ENCODE measurements at regions not wholly inside any gene's neighbourhood (a gene's known extent, or its start where the extent isn't known, plus 50 kb on each side); places are given as distances from the start of the nearest gene placed in this dataset.

DNA sequence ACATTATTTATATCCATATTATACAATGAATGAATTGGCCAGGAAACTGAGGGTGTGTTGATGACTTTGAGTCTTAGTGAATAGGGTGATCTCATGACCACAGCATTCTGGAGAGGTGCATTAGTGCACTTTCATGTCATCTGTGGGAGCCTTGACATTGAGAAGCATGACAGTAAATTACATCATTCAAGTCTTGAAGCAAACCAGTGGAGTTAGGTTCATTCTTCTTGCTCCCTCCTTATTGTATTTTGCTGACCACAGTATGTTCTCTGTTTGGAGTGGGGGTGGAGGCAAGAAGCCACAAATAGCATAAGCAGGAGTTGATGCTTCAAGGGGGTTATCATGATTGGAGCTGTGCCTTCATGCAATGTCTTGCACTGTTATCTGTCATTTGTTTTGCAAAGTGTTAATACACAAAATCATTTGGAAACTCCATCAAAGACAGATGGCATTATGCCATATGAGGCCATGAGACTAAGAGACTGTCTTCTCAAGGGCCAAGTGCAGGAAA lies 680.2 kb downstream of the NYAP2 start:
- DNase-seq (ENCODE audit: low read depth): no peak

DNA sequence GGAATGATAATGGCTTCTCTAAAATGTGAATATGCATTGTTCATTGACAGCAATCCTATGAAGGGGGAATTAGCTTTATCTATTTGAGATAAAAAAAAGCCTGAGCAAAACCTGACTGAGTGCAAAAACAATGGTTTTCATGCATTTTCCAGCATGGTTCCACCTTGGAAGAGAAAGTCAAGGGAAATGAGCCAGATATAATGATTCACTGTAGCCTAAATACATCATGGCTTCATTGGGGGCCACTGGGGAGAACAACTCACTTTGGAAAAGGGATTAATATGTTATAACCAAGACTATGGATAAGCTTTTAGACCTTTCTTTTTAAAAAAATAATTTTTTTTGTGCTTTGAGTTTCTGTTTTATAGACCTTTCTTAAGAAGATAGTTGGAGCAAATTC lies 679.7 kb downstream of the NYAP2 start:
- no peak for DNase-seq (ENCODE audit: low read depth)

DNA sequence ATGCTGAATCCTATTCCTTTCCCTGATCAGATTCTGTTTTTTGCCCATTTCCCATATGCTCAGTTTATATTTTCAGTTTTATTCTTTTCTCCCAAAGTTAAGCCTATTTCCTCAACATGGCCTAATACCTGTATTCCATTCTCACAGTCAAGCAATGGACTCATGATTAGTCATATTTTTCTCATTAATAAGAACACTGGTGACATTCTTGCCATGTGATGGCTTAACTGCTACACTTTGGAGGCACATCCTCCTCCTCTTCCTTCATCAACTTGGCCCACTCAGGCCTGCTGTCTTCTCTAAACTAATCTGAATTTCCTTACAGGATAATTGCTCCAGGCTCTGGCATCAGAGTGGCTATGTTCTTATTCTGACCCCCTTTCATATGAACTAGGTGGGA lies 679.2 kb downstream of the NYAP2 start:
- DNase-seq (ENCODE audit: low read depth): no peak

DNA sequence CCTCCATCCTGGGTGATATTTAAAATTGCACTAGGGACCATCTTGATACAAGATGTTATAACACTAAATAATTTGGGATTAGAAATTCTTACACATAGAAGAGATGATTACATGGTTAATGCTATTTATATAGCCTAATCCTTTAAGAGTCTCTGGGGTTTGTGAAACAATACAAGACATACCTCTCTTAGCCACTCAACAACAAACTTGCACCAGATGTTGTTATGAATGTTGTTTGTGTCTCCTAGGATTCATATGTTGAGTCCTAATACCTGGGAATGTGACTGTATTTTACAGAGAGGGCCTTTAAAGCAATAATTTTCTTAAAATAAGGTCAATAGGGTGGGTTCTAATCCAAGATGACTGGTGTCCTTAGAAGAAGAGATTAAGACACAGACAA lies 678.3 kb downstream of the NYAP2 start:
- no peak for DNase-seq (ENCODE audit: low read depth)

DNA sequence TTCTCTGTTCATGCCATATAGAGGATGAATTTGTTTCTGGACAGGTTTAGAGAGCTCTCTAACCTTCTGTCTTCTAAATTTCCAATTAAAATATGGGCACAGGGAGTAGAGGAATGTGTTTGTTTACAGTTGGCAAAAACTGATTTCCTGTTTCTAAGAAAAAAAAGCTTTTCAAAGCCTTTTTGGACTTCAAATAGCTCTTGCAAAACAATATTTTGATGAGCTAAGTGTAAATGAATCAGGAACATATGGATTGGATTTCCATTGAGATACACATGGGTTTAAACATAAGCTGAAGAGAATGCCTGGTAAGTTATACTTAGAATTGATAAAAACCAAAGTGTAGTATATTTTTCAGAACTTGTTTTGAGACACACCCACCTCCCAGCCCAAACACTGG lies 677.5 kb downstream of the NYAP2 start:
- DNase-seq (ENCODE audit: low read depth): no peak

DNA sequence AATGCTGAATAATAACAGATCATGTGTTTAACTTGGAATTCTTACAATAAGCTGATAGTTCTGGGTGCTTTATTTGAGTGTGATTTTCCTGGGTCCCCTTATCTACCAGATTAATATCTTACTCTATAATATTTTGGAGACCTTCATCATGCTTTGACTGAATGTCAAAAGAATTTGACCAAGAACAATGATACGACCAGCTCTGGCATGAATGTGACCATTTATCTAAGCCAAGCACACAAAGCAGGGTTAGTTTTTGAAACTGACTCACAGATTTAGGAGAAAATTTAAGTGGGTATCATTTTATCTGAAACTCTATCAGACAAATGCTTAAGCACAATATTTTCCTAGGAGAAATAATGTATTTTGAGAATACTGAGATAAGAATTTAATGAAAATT lies 677.0 kb downstream of the NYAP2 start:
- DNase-seq (ENCODE audit: low read depth): no peak

DNA sequence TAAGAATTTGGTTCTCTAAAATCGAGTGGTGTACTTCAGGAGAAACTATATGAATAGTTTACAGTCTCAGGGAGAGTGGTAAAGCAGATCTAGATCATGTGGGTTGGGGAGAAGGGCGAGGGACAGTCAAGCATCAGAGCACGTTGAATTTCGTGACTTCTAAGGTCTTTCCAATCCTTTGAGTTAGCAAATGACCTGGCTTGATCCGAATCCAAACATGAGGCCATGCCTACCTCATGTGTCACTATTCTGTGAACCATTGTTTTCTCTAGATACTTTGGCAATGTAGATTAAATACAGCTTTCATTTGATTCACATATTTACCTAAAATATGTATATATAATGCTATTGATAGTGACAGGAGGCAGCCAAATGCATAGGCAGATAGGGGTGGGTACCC lies 674.9 kb downstream of the NYAP2 start:
- no peak for DNase-seq (ENCODE audit: low read depth)

DNA sequence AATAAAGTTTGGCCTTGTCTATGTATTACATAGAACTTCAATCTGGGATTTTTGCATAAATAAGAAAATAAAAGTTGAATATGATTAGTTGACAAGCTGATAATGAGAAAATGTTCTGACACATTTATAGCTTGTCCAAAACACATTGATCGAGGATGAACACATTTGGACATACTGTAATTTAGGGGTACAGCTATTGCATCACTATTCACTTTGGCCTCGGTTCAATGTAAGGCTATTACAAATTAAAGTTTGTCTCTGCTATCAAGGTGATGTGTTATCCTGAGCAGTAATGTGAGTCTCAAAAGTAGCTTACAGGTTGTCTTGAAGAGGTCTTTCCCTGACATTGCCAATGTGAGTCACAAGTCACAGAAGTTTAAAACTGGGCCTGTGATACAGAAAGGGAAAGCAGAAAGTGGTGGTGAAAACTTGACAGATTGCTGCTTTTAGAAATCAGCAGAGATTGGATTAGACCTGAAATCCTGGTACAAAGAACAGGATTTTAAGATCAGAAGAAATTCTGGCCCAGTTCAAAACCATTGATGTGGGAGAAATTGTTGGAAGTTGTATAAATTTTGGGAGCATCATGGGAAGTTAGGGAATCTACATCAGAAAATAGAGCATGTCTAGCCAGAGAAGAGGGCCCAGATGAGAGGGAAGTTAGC lies 674.1 kb downstream of the NYAP2 start:
- no peak for DNase-seq (ENCODE audit: low read depth)

DNA sequence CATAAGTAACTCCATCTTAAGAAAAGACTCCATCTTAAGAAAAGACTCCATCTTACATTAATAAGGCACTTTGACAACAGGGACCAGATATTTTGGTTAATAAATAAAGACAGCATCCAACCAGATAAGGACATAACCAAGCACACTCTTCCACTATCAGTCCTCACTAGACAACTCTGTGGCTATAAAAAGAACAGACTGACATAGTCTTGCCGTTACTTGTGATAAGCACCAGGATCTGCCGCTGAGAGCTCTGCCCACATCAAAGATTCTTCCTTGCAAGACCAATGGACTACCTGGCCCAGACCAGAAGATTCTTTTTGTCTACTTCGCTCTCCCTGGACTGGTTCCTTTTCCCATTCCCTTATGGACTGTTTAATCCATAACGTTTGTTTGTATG lies 667.4 kb downstream of the NYAP2 start:
- no peak for DNase-seq (ENCODE audit: low read depth)

DNA sequence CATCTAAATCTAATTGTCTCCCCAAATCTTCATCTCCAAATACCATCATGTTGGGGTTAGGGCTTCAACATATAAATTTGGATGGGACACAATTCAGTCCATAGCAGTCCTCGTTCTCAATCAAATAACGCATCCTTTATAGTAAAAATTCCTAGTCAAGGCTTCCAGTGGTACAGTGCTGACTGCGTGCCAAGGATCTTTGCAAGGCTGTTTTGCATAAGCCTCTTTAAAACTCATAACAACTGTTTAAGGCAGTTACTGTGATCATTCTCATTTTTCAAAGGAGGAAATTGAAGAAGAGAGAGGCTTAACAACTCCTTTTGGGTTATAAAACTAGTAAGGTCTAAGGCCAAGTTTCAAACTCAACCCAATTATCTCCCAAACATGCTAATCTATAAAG lies 666.9 kb downstream of the NYAP2 start:
- no peak for DNase-seq (ENCODE audit: low read depth)

DNA sequence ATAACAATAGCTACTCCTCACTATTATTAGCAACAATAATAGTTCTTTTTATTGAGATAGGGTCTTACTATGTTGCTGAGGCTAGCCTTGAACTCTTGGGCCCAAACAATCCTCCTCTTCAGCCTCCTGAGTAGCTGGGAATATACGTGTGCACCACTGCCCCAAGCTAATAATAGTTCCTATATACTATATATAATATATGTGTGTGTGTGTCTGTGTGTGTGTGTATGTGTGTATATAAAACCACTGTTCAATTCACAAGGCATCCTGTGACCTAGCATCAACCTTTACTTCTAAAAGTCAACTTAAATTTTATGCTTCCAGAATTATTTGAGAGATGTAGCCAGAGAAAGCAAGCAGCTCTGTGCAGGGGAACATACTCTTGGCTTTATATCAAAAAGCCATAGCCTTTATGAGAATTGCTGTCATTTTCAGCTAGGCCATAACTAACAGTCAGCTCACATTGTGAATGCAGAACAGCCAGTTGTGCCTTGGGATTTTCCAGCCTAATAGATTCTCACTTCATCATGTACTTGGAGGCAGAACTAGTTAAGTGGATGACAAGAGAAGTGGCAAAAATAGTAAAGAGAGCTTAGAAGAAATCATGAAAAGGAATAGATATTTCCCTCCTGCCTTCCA lies 665.5 kb downstream of the NYAP2 start:
- DNase-seq (ENCODE audit: low read depth): no peak

DNA sequence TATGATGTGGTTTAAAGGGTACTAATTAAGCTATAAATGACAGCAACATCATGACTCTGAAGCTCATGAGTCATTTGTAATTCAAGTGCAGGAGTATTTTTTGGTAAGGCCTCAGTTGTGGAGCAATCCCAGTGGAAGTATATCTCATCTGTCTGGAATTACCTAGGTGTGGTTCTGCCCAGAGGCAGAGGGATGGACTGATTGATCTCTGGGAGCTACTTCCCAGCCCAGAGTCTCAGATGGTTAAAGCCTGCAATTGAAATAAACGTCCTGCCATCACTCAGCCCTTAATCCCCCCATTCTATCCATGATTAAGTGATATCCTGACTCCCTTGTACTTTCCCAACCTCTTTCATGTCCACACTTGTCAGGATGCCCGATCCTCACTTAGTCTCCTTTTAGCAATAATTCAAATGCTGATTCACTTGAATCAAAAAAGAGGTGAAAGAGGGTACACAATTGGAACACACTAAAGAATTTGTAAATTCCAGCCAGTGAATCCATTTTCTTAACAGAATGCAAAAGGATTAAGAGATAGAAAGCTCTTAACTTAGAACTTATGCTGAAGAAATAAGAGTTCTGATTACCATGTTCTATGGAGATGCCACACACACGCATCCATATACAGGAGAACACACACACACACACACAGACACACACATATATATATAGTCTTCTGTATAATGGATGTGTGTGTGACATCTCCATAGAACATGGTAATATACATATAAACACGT lies 664.4 kb downstream of the NYAP2 start:
- no peak for DNase-seq (ENCODE audit: low read depth)

DNA sequence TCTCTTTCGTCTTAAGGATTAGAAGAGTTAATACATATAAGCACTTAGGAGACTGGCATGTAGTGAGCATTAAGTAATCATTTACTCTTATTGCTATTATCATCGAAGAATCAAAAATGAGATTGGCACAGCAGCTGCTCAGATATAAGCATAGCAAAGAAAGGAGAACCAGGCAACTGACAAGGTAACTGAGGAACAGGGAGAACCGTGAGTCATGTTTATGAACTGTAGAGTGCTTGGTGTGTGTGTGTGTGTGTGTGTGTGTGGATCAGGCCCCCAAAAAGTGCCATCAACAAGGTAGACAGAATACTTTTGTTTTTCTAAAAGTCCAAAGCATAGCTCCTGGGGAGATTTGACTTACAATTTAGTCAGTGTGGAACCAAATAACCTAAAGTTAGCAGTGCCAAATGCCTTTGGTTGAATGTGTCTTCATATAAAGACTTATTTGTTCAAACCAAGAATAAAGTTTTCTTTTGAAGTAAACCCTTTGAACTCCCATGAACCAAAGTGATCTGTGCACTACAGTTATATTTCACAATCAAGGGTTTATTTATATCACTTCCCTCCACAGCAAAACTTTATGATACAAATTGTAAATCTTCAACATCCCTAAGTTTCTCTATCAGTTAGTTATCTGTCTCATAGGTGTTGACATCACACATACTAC lies 660.6 kb downstream of the NYAP2 start:
- no peak for DNase-seq (ENCODE audit: low read depth)

DNA sequence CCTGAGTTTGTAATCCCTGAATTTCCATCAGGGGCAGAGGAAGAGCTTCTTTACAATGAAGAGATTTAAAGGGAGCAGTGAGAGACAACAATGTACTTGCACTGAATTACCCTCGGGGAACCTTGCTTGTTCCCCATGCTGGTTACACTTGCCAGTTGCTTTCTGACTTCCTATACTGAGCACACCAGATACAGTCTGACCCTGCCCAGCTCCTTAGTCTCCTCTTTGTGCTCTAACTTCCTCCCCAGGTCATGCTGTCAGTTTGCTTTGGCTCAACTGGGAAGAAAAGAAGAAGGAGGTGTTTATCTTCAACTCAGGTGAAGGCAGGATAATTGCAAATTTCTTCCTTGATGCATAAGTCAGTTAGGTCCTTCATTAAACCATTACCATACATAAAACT lies 658.4 kb downstream of the NYAP2 start:
- no peak for DNase-seq (ENCODE audit: low read depth)

DNA sequence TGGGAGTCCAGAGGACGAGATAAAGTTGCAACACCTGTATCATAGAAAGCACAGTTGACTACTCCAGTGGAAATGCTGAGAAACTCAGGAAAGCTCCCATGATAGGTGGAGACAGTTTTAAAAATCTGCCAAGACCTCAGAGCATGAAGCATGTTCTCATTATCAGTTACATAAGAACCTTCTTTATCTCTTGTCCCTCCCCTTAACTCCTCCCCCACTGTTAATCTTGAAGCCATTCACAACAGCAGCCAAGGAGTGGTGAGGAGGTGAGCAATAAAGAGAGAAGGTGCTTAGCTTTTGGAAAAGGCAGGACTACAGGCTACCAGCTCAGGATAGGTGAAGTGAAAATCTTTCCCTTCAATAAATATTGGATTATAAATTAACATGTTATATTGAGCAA lies 657.9 kb downstream of the NYAP2 start:
- no peak for DNase-seq (ENCODE audit: low read depth)

DNA sequence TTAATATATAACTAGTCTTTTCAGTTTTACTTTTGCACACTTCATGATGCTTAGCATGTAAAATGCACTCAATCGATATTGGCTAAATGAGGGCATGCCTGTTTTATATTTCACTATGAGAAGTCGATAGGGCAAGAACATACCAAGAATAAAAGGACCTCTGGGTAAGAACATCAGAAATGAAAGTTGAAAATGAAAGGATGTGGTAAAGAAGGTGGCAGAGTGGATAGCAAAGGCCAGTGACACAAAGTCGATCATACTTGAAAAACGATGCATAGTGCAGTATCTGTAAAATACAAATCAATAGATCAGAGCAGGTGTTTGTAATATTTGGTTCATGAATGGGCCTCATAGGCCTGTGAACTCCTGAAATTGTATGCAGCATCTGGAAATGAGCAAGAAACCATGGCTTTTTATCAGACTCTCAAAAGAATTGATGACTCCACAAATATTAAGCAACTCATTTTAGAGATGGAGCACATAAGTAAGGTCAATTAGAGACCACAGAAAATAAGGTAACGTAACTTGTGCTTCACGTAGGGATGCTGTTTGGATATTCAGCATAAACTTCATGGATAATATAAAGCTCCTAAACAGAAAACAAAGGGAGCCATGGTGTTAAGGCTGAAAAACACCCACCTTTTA lies 653.4 kb downstream of the NYAP2 start:
- DNase-seq (ENCODE audit: low read depth): no peak

DNA sequence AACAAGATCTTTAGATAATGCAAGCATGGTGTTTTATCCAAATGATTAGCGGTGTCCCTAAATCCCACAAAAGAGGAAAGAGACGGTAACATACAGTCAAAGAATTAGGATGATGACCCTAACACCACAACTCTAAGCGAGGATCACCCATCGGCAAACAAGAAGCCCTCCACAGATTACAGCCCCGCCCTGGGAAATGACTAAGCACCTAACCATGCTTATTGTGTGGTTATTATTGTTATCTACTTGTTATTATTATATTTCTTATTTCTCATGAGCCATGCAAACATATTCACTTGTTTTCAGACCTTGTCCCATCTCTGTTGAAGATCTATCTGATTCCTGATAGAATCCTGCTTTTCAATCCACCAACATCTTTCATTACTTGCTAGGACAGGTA lies 651.3 kb downstream of the NYAP2 start:
- no peak for DNase-seq (ENCODE audit: low read depth)

DNA sequence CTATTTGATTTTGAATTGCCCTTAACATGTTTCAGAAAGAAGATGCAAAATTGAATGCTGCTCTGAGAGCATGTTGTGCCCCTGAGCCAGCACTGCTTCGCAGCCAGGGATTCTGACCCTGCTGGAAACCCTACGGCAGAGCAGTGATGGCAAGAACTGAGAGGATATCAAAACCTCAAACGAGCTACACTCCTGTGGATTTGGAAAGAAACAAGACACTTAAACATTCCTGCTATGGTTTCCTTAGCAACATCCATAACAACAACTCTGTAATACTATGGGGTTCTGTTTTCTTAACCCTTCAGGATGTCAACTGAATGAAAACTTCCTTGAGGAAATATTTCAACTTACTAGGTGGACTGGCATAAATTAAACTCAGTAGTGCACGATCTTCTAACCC lies 649.1 kb downstream of the NYAP2 start:
- no peak for DNase-seq (ENCODE audit: low read depth)

DNA sequence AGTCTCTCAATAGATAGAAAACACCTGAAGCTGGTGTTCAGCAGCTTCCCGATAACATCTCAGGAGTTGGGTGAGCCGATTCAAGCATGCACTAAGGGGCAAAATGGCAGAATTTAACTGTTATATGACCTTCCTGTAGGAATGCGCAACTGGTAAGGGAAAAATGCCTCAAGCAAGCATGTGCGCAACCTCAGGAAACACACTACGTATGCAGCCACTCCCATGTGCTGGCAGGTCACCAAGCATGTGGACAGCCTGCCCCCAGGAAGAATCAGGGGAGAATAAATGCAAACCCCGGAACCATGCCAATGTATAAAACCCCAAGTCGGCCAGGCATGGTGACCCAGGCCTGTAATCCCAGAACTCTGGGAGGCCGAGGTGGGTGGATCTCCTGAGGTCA lies 645.6 kb downstream of the NYAP2 start:
- DNase-seq (ENCODE audit: low read depth): no peak

DNA sequence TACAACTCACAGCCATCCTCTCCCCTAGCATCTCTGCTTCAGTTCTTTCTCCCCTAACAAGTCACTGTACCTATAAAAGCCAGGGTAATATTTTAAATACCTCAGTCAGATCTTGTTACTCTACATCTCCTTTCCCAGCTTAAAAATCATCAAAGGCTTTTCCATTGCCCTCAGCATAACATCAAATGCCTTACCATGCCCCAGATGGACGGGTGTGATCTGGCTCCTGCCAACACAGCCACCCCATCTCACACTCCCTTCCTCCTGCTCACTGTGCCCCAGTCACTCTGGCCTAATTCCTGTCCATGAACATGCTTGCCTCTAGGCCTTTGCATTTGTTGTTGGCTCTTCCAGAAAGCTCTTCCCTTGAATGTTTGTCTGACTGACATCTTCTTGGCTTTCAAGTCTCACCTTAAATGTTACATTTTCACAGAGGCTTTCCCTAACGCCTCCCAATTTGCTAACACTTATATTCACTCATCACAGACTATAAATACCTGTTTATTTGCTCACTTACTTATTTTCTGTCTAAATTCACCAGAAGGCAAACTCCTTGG lies 640.9 kb downstream of the NYAP2 start:
- DNase-seq (ENCODE audit: low read depth): no peak

DNA sequence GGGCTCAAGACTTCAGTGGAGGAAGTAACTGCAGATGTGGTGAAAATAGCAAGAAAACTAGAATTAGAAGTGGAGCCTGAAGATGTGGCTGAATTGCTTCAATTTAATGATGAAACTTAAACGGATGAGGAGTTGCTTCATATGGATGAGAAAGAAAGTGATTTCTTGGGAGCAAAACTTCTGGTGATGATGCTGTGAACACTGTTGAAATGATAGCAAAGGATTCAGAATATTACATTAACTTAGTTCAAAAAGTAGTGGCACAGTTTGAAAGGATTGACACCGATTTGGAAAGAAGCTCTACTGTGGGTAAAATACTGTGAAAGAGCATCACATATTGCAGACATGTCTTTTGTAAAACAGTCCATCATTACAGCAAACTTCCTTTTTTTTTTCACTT lies 638.0 kb downstream of the NYAP2 start:
- DNase-seq (ENCODE audit: low read depth): no peak

Measured in activated T-cell treated with anti-CD3 and anti-CD28 coated beads for 48 hours (primary cell).